GM19397 (cell line): ENCODE measurements at regions not wholly inside any gene's neighbourhood (a gene's known extent, or its start where the extent isn't known, plus 50 kb on each side); places are given as distances from the start of the nearest gene placed in this dataset.

ENCODE experiments used
- ATAC-seq: cut with Tn5 transposase; IDR thresholded peaks from one replicate; pipeline ENCODE4 v1.9.1; 2021; ENCODE audit warnings: mild to moderate bottlenecking, moderate library complexity; ENCODE audit not compliant: unreplicated experiment

DNA sequence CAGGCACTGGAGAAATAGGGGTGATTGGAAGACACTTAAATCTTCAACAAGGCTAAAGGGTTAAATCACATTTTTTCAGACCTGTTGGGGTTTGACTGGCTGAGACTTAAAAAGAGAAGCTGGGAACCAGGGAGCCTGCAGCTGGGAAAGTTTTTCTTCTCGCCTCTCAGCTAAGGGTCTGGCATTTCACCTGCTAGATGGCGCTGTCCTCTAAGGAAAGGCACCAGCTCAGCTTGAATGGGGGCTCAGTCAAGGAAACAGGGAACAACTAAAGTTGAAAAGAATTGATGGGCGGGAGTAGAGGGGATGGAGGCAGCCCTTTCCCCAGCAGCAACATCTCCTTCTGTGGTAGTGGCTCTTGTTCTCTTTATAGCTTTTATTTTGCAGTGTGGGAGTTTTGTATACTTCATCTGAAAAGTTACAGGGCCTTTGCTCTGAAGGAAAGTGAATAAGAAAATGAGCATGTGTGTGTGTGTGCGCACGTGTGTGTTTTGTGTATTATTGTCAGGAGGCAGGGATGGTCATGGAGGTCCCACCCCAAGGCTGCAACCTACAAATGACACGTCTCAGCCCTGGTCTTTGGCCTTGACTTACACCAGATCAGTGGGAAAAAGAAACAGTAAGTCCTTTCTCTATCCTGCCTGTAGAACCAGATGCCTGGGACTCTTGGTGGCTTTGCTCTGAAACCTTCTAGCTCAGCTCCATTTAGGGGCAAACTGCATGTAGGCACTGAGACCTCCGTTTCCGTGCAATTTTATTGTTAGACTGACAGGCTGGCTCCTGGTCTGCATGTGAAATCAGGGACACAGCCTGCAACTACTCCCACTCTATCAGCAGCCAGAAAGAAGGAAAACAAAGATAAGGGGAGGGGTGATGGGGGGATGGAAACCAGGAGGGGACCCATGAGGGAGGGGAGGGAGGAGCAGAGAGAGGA lies 316.2 kb upstream of the CLINT1 start:
- ATAC-seq = no peak

DNA sequence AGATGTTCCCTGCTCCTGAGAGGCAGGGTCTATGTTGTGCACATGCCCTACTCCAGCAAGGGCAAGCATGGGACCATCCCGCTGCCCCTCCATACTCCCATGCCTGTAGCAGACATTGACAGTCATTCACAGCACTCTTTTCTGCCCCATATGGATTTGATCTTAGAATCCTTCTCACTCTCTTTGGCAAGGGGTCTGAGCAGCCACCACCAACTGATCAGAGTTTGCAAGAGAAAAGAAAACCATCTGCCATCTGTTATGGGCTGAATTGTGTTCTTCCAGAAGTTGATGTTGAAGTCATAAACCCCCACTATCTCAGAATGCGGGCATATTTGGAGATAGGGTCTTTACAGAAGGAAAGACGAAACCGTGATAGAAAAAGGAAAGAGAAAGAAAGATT lies 315.1 kb upstream of the CLINT1 start:
- no peak for ATAC-seq

DNA sequence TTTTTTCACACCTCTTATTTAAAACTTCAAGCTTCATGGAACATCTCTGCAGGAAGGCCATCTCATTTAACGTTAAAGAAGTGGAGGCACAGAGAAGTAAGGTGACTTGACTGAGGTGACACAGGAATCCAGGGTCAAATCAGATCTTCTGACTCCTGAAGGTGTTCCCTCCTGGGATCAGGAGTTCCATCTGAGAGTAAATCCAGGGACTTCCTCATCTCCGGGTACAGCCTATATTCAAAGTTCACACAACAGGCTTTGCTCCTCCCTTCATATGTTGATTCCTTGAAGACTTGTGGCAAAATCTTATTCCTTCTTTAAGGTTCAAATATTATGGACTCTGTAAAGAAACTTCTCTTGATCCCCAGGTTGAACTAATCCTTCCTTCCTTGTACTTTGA lies 313.1 kb upstream of the CLINT1 start:
- ATAC-seq = no peak

DNA sequence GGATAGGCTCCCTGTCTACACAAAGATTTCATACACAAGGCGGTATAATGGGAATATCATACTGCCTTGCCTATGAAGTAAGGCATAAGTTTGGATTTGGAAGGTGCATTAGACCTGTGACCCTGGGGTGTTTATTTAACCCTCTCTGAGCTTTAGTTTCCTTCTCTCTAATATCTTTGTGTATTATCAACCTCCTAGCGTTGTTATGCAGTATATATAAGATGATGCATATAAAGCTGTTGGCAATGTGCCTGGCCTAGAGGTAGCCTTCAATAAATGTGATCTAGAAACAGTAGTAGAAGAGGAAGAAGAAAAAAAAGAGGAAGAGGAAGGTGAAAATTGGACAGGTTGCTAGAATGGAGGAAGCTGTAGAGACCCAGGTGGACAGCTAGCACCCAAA lies 311.6 kb upstream of the CLINT1 start:
- ATAC-seq = no peak

DNA sequence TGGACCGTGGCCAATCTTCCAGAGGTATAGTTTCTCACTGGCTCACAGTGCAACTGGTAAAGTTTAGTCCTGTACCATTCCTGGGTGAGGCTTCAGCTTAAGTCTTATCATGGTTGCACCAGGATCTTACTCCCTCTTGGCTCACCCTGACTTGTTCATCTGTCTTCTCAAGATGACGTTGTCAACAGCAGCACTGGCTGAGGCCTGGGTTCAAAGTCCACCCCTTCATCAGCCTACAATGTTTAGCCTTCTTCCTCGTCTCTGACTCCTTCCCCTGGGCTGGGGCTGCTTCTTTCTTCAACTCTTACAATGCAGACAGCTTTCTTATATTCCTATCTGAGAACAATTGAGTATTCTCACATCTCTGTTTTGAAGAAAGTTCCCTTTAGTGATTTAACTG lies 311.1 kb upstream of the CLINT1 start:
- ATAC-seq = no peak

DNA sequence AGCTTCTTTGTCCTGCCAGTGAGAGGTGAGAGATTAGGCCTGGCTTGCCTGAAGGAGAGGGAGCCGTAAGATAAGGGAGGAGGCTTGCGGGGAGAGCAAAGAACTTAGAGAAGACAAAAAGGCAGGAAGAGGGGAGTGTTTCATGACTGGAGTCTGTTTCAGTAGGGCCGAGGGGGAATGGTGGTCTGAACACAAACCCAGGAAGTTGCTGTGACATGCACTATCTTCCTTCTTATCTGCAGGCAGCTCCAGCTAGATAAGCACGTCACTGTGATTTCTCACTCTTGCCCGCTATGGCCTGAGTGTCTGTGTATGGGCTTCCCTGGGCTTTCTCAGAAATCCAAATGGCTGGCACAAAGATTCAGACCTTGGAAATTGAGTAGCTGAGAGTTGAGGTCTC lies 307.5 kb upstream of the CLINT1 start:
- ATAC-seq = no peak

DNA sequence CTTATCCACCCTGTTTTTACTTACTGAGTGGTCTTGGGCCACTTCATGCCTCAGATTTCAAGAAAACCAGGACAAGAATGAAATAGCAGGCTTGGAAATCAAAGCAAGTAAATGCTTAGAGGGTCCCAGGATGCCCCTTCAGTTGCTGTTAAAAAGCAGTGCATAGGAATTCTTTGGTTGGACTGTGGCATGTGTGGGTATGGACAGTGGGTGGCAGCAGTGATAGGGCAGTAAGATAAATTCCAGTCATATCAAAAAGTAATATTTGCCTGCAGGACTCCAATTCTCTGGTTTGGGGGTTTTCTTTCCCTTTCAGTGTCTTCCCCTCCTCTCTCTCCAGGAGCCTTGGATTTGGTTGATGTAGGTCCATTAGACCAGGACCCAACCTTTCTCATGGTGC lies 306.7 kb upstream of the CLINT1 start:
- no peak for ATAC-seq

DNA sequence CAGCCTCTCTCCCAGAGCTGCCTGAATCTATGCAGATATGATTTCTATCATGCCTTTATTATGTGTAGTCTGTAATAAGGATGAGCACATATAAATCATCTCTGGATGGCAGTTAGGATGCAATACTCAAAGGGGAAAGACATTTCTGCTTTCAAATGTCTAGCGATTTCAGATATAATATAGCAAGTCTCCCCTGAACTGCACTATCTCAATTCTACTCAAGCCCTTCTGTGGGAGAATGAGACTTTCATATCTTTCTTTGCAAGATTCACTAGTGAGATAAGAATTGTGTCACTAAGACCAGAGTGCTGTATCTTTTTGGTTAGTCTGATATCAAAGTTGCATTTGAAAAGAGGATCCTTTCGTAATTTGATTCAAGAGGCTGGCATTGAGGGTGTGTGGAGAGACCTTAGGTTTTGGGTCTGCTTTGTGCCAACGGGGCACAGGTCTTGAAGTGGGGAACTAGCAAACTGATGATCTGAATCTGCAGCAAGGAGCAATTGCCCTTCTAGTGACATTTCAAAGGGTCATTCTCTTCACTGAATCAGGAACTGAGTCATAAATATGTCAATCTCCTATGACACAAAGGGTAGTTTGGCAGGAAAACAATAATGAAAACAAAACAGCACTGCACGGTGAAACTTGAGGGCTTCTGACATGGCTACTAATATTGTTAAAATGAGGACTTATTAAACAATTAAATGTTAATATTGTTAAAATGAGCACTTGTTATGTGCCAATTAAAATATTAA lies 305.5 kb upstream of the CLINT1 start:
- no peak for ATAC-seq

DNA sequence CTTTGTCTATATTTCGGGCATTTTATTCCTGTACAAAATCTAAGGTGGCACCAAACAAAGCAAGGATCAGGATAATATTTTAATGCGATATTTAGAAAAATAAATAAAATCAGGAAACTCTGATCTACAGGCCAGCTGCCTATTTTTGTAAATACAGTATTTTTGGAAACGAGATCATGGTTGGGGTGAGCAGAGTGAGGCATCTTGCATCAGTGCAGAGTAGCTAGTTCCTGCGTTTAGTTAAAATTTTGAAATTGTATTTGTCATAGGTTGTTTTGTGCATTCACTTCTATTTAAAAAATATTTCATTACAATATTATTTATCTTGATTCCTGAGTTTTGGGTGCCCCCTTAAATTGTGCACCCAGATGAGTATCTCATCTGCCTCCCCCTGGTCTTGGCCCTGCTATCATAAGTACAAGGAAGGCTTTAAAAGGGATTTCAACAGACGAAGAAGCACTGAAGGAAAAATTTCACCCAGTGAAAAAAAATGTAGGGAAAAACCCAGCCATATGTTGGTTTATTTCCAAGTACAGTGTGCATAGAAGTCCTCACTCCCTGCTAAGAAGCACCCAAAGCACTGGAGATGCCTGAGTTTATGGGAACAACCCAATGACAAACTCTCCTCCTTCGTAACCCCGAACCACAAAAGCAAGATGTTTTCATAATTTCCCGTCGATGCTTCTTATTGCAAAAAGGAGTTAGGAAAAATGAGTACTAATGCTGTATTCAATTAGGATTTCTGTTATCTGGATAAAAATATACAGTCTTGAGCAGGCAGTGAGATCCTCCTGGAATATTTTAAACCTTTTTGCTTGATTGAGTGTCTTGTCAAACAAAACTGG lies 304.7 kb upstream of the CLINT1 start:
- ATAC-seq = no peak

DNA sequence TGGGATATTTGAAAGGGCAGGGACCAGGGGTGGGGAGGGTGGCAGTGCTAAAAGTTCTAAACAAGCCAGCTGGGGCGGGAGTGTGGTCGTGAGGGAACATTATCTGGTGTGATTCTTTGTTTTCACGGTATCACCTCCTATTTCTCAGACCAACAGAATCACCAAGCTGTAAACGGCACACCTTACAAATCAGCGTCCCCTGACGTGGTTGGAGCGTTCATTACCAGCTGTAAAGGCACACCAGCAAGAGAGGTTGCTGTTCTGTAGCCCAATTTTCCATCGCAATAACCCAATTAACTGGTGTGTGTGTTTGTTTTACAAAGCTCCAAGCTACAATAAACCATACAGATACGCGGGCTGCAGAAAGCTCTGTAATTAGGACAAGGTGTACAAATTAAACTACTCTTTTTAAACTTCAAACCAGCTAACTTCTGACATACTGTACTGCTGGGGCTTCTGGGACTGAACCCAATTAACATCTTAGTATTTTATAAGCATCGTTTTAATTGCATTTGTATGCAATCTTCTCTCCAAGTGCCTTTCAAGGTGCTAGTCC lies 303.6 kb upstream of the CLINT1 start:
- ATAC-seq = no peak

DNA sequence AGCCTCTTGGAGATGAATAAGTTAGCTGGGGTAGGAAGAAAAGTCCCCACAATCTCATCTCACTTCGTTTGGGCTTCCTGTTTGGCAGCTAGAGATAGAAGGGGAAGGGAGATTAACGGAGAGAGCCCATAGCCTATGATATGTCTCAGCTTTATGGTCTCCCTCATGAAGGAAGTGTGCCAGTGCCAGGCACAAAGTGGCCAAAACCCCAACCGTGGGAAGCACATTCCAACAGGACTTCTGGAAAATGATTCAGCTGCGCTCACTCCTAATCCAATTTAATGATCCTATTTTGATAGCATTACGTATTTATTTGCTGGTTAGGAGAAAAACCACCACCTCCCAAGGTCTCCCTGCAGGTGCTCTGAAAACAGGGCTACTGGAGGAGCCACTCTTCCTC lies 303.1 kb upstream of the CLINT1 start:
- no peak for ATAC-seq

DNA sequence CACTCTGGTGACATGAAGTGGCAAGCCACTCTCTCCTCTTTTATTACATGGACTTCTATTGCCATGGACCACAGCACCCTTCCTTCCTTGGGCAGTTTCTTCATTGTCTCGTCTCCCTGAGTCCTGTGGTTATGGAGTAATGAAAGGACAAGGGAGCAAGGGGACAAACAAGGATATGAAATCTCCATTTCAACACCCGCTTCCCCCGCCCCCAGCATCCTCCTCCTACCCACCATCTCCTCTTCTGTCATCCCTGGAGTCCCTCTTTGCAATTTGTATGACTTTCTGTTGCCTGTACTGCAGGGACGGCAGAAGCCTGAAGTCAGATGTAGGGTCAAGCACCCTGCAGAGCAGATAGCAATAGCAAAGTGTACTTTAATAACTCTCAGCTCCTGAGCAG lies 300.7 kb upstream of the CLINT1 start:
- ATAC-seq = no peak

DNA sequence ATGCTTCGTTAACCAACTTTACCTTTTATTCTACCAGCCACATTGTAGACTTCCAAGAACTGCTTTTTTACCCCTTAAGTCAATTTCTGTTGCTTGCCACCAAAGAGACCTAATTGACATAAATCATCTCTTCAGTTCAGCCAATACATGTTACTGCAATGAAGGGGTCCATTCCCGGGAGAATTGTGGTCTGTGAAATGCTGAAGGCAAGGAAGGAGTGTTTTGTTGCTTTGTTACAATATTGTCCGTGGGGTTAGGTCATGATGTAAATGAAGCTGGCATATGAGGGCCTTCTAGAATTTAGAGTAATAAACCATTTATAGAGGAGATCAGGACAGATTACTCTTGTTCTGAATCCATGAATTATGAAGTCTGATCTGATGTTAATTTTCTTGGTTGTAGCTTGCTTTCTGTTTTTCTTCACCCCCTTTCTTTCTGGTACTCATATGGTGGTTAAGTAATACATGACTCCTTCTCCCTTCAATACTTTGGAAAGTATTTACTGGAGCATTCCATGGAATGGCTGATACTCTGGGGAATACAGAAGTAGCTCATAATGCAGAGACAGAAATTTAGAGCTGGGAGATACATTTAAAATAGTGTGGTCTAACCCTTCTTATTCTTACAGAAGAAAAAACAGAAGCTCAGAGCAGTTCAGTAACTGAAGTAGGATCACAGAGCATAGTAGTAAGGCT lies 297.0 kb upstream of the CLINT1 start:
- no peak for ATAC-seq

DNA sequence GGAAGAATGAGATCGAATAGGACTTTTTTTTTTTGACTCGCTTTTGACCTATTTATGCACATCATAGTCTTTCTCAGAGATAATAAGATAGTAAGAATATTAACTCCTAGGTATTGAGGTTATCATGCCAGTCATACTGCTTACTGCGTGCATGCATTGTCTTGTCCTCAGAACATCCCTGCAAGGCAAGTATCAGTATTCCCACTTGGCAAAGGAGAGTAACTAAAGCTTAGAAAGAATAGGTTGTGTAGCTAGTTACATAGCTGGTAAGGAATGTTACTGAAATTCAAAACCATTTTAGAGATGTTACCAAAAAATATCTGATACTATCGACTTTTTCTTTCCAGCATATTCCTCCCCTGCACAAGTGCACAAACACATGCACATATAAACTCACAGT lies 296.1 kb upstream of the CLINT1 start:
- ATAC-seq = no peak

DNA sequence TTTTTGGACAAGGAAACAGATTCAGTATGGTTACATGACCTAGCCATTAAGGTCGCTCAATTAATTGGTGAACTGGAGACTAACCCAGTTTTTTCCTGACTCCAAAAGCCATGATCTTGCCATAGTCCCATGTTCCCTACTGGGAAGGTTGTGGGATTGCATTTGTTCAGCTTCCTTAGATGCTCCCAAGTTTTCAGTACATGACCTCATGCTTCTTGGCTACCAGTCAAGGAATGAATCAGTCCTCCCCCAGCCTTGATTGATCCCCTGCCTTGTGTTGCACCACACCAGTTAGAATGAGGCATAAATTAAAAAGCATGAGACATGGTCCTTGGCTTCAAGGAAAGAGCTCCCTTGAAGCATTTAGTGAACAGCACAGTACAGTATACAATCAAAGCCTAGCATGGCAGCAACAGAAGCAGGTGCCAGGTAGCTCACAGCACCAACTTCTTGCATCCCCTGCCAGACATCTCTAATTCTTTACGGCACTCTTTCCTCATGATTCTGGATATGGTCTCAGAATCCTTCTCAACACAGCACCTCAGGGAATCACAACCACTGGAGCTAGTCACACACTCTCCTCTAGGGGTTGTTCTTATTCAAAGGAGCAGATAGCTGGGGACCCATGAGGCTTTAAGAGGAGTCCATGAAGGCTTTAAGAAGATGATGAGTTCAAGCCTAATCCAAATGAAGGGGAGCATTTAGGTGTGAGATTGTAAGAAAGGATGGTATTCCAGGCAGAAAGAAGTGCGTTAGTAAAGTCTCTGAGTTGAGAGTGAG lies 295.5 kb upstream of the CLINT1 start:
- ATAC-seq = no peak

DNA sequence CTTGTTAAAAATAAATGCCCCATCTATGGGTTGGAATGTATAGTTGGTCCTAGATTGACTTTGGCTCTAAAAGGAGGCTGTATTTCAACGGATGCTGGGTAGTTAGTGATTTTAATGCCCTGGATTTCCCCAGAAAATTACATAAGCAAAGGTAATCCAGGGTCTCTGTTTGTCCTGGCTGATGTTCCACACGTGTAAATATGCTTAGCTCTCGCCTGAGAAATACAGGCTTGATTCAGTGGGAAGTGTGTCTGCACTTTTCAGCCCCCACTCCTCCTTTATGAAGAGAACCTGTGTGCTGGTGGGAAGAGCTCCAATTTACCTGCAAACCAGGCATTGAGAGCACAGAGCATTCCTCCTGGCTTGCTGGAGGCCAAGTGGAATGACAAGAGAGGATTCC lies 294.6 kb upstream of the CLINT1 start:
- no peak for ATAC-seq

DNA sequence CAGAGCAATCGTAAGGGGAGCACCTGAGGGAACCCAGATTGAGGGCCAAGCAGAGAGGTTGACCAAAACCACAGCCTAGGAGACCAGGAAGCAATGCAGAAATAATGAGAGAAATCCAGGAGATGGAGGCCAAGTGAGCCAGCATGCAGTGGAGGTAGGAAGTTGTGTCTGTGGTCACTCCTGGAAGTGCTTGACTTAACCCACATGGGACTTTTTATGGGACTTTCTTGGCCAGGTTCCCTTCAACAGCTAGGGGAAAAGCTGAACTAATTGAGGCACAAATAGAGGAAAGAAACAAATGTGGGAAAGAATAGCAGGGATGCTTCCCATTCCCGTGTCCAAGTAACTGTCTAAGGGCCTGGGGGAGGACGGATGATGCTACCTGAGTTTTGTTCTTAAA lies 293.2 kb upstream of the CLINT1 start:
- ATAC-seq = no peak

DNA sequence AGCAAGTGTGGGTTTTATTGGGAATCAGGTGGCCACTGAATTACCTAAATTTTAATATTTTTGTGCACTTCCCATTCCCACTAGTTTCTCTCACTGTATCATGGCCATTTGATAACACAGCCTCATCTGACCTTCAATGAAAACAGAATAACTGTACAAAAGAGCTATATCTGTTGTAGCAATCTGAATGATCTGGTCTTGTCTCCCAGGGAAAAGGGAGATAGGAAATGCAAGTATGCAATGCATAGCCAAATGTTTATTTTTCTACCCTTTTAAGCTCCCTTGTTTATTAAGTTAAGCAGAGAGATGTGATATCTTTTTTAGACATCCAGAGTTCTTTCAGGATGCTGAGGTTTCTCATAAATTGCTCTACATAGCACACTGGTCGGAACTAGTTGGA lies 288.3 kb upstream of the CLINT1 start:
- ATAC-seq = no peak

DNA sequence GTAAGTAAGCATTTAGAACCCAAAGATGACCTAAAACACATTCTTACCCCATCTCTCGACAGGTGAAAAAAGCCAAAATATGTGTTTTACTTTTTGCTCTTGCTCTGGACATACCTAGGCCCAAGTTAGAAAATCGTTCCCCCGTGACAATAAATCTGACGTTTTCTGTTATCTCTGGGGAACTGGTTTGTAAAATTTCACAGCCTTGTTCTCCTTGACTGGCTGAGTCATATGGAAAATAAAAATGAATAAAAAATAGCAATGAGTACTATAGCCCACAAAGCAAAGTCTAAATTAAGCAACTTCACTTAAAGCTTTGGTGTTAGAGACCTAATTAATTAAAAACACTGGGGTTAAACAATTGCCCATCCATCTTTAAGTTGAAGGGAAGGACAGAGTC lies 286.9 kb upstream of the CLINT1 start:
- no peak for ATAC-seq

DNA sequence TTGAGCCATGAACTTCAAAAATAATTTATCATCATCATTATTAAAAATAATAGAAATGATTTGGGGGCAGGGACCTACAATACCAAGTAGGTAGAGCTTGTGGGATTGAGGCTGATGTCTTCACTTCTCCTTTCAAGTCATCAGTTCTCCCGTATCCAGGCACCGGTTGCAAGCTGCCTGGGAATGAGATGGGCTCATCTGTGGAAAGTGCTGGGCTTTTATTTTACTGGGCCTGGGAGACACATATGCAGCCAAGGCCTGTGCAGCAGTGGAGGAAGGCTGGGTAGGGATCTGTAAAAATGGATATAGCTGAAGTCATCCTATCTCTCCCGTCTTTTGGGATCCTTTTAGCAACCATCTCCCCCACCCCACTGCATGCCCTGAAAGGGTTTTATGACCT lies 284.1 kb upstream of the CLINT1 start:
- ATAC-seq = no peak
